Fibroblast of gingiva (primary cell): ENCODE measurements at regions not wholly inside any gene's neighbourhood (a gene's known extent, or its start where the extent isn't known, plus 50 kb on each side); places are given as distances from the start of the nearest gene placed in this dataset.
"Not testable (repeated sequence)": the region's sequence is repeated elsewhere in the genome, so short reads cannot be mapped to it uniquely, and the experiment has no call there.

ENCODE experiments used
- DNase-seq: peaks from one replicate; pipeline ENCODE4 v3.0.0-alpha.2; 2011; ENCODE audit warnings: low read depth

- no peak for DNase-seq
Measured at GRCh38 chr5:30479104-30479503, 714.4 kb upstream of the CDH6 start.

GRCh38 chr5:30475429-30475828 is 718.1 kb upstream of the CDH6 start:
- DNase-seq = no peak

- DNase-seq = no peak
Measured at GRCh38 chr5:30469691-30470090, 723.8 kb upstream of the CDH6 start.

- no peak for DNase-seq
Measured at GRCh38 chr5:30458681-30459080, 734.8 kb upstream of the CDH6 start.

GRCh38 chr5:30455484-30455883 is 738.0 kb upstream of the CDH6 start:
- not testable (repeated sequence) for DNase-seq

GRCh38 chr5:30453168-30453567 is 740.3 kb upstream of the CDH6 start:
- no peak for DNase-seq

GRCh38 chr5:30450153-30450552 is 743.3 kb upstream of the CDH6 start:
- DNase-seq = no peak

GRCh38 chr5:30447431-30447830 is 746.1 kb upstream of the CDH6 start:
- DNase-seq = no peak

- DNase-seq = no peak
Measured at GRCh38 chr5:30446456-30446855, 747.0 kb upstream of the CDH6 start.

- no peak for DNase-seq
Measured at GRCh38 chr5:30438785-30439184, 754.7 kb upstream of the CDH6 start.

GRCh38 chr5:30436691-30437090 is 756.8 kb upstream of the CDH6 start:
- DNase-seq = no peak

GRCh38 chr5:30428866-30429407 is 764.5 kb upstream of the CDH6 start:
- not testable (repeated sequence) for DNase-seq

- DNase-seq = no peak
Measured at GRCh38 chr5:30414078-30414477, 779.4 kb upstream of the CDH6 start.

- DNase-seq = no peak
Measured at GRCh38 chr5:30413540-30413939, 779.9 kb upstream of the CDH6 start.

GRCh38 chr5:30405821-30406220 is 787.7 kb upstream of the CDH6 start:
- DNase-seq = no peak

- no peak for DNase-seq
Measured at GRCh38 chr5:30401479-30402058, 791.9 kb upstream of the CDH6 start.

GRCh38 chr5:30398423-30398822 is 795.1 kb upstream of the CDH6 start:
- no peak for DNase-seq

- no peak for DNase-seq
Measured at GRCh38 chr5:30392897-30393296, 800.6 kb upstream of the CDH6 start.

GRCh38 chr5:30390095-30390494 is 803.4 kb upstream of the CDH6 start:
- DNase-seq = no peak

- DNase-seq = no peak
Measured at GRCh38 chr5:30387974-30388632, 805.4 kb upstream of the CDH6 start.

- DNase-seq = no peak
Measured at GRCh38 chr5:30385754-30386153, 807.7 kb upstream of the CDH6 start.

GRCh38 chr5:30384171-30384570 is 809.3 kb upstream of the CDH6 start:
- DNase-seq = no peak

GRCh38 chr5:30380228-30380627 is 813.3 kb upstream of the CDH6 start:
- DNase-seq = no peak

GRCh38 chr5:30376848-30377247 is 816.6 kb upstream of the CDH6 start:
- DNase-seq = no peak
